ENCODE measurements at regions not wholly inside any gene's neighbourhood (a gene's known extent, or its start where the extent isn't known, plus 50 kb on each side); places are given as distances from the start of the nearest gene placed in this dataset.

DNA sequence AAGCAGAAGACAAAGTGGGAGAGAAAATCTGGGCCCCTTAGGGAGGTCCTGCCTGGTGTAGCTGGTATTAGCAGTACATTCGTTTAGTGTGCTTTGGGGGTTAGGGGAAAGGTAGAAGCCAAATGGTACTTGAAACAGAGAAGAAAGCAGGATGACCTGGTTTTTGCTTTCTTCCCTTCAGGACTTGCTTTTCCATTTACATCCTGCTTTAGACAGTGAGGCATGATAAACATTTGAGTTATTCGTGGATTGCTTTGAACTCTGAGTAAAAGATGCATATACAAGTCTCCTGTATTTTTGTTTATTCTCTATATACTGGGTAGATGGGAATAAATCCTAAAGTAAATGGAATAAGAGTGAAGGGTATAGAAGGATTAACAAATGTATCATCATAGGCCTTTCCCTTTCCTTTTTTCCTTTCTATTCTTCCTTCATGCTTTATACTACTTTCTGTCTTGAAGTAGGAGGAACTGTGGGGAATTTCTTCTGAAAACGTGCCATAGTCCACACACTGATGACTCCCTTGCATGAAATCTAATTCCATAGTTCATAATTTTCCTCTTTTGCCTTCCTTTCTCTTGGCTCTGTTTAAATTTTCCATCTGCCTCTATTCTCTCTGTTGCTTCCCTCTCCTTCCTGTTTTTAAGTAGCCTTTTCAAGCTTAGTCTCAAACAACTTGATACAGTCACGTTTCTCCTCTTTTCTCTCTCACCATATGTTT is 139.5 kb upstream of the RBMS3 start:
- H3K9me3 ChIP-seq (ENCODE audit: control insufficient read depth, low read length) = no peaks in the 10 kb centered on the region
- no peaks in the 10 kb centered on the region for H3K27me3 ChIP-seq (ENCODE audit: control insufficient read depth, insufficient read depth)
- WGBS = 41% methylated on average over 4 of the region's 4 CpGs
- intact Hi-C loops (cut with DNase I) = loop anchor here in 3 of 4 donors (5.0 to 10.0 kb wide), 2 partner anchors 621 to 623 kb away; no protein-coding TSS in a partner anchor
- no peaks in the 10 kb centered on the region for H3K4me1 ChIP-seq (ENCODE audit: control insufficient read depth, insufficient read depth, low read length)
- no peak overlapping the region for H3K4me3 ChIP-seq (ENCODE audit: low read length)
- no peak overlapping the region for H3K27ac ChIP-seq (ENCODE audit: low read length)
- no peak for ATAC-seq
- DNase-seq = no peak

DNA sequence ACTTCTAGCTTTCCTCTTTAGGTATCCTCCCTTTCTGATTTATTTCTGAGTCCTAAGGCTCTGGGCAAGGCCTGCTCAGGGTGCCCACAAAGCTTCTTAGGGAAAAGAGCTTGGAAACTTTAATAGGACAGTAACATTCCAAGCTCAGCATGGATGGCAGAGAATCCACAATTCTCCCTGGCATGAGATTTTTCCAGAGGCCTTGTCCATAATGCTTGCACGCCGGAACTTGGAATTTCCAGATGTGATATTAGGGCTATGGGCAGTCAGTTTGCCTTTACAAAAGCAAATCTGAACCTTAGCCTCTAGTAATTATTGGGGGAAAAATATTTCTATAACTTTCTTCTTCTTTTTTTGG is 139.0 kb upstream of the RBMS3 start:
- H3K9me3 ChIP-seq (ENCODE audit: control insufficient read depth, low read length) = no peaks in the 10 kb centered on the region
- H3K27ac ChIP-seq (ENCODE audit: low read length) = no peak overlapping the region
- H3K4me1 ChIP-seq (ENCODE audit: control insufficient read depth, insufficient read depth, low read length) = no peaks in the 10 kb centered on the region
- no peaks in the 10 kb centered on the region for H3K27me3 ChIP-seq (ENCODE audit: control insufficient read depth, insufficient read depth)
- DNase-seq (no peak), ATAC-seq (no peak)
- intact Hi-C loops (cut with DNase I) = loop anchor here in 3 of 4 donors (5.0 to 10.0 kb wide), 2 partner anchors 620 to 623 kb away; no protein-coding TSS in a partner anchor
- 69% methylated on average over 2 of the region's 2 CpGs for WGBS
- H3K4me3 ChIP-seq (ENCODE audit: low read length) = no peak overlapping the region

DNA sequence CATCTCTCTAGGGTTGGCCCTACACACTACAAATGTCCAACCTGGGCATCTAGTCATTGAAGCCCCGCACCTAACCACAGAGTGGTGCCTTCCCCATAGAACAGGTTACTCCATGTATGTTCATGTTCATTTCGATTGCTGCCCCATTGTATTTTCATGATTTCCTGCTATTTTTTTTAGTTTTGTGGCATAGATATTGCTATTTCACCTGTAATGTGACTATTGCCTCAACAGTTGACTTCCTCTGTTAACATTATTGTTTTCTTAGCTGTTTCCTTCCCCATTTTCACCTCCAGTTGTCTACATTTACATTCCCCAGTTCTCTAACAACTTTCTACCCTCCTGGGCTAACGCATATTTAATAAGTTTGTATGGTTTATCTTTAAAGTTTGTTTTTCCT is 137.7 kb upstream of the RBMS3 start:
- ATAC-seq (no peak), DNase-seq (no peak)
- intact Hi-C loops (cut with DNase I) = loop anchor here in 3 of 4 donors (5.0 to 10.0 kb wide), 2 partner anchors 619 to 622 kb away; no protein-coding TSS in a partner anchor
- Histone ChIP-seq H3K4me3 (ENCODE audit: low read length) (no peak overlapping the region), H3K27me3 (ENCODE audit: control insufficient read depth, insufficient read depth) (no peaks in the 10 kb centered on the region), H3K27ac (ENCODE audit: low read length) (no peak overlapping the region), H3K9me3 (ENCODE audit: control insufficient read depth, low read length) (no peaks in the 10 kb centered on the region), H3K4me1 (ENCODE audit: control insufficient read depth, insufficient read depth, low read length) (no peaks in the 10 kb centered on the region)
- WGBS = 82% methylated on average over 3 of the region's 3 CpGs

DNA sequence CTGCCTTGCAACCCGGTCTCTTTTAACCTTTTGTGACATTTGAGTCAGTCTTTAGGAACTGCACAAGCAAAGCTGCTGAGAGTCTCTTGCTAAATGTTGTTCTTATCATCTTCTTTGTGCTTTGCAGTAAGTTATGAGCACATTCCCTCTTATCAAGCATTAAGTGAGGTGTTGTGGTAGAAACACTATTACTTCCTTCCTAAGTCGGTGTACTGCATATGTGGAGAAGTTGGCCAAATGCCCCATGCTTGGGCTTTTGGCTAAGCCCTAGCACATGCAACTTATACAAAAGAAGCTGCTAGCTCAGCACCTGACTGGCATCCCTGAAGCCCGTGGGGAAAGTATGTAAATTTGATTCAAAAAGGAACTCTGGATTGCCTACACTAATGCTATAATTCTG is 136.5 kb upstream of the RBMS3 start:
- Histone ChIP-seq H3K4me3 (ENCODE audit: low read length) (no peak overlapping the region), H3K27ac (ENCODE audit: low read length) (no peak overlapping the region), H3K4me1 (ENCODE audit: control insufficient read depth, insufficient read depth, low read length) (no peaks in the 10 kb centered on the region), H3K27me3 (ENCODE audit: control insufficient read depth, insufficient read depth) (no peaks in the 10 kb centered on the region), H3K9me3 (ENCODE audit: control insufficient read depth, low read length) (no peaks in the 10 kb centered on the region)
- ATAC-seq (peak; percentile 18 to 30), DNase-seq (no peak)
- intact Hi-C loops (cut with DNase I) = loop anchor here in 3 of 4 donors (5.0 to 10.0 kb wide), 2 partner anchors 618 to 620 kb away; no protein-coding TSS in a partner anchor
- 37% methylated on average over 3 of the region's 3 CpGs for WGBS

DNA sequence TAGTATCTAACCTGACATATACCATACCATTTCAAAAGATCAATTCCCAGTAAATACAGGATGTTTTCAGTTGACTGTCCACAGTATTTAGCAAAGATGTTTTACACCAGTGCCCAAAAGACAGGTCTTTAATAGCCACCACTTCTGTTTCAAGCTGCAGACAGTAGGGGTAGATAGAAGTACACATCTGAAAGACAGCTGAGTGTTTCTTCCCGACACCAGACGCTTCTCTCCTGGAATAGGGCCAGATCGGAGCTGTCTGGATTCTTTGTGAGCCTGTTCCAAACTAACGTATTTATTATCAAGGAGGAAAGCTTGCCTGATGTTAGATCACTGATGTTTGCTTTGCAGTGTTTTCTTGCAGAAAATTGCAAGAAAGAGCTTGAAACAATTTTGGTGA is 136.1 kb upstream of the RBMS3 start:
- H3K4me1 ChIP-seq (ENCODE audit: control insufficient read depth, insufficient read depth, low read length) = no peaks in the 10 kb centered on the region
- H3K9me3 ChIP-seq (ENCODE audit: control insufficient read depth, low read length) = no peaks in the 10 kb centered on the region
- DNase-seq (peak; percentile 30 to 59 (median 49)), ATAC-seq (peak; percentile 70 to 81)
- intact Hi-C loops (cut with DNase I) = loop anchor here in 3 of 4 donors (5.0 to 10.0 kb wide), 2 partner anchors 617 to 620 kb away; no protein-coding TSS in a partner anchor
- no peaks in the 10 kb centered on the region for H3K27me3 ChIP-seq (ENCODE audit: control insufficient read depth, insufficient read depth)
- peak overlapping the region; percentile 20 for H3K4me3 ChIP-seq (ENCODE audit: low read length)
- WGBS = 15% methylated on average over 4 of the region's 4 CpGs
- no peak overlapping the region for H3K27ac ChIP-seq (ENCODE audit: low read length)

DNA sequence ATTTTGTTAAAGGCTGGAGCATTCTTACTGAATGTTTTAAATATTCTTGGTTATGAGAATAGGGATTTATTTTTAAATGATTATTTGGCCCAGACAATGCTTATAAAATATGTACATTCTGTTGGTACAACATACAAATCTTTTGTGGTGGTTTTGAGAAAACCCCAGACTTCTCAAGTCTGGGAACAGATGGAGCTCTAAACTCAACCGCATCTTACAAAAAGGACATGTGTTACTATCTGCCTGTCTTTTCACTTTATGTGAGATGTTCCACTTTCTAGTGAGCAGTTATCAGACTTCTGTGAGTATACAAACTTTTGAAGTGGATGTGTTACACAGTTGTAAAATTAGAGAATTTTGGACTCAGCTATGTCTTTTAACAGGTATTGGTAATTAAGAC is 135.5 kb upstream of the RBMS3 start:
- Histone ChIP-seq H3K27me3 (ENCODE audit: control insufficient read depth, insufficient read depth) (no peaks in the 10 kb centered on the region), H3K27ac (ENCODE audit: low read length) (no peak overlapping the region), H3K4me1 (ENCODE audit: control insufficient read depth, insufficient read depth, low read length) (no peaks in the 10 kb centered on the region), H3K9me3 (ENCODE audit: control insufficient read depth, low read length) (no peaks in the 10 kb centered on the region), H3K4me3 (ENCODE audit: low read length) (no peak overlapping the region)
- intact Hi-C loops (cut with DNase I) = loop anchor here in 2 of 4 donors (10.0 kb wide), 1 partner anchor 619 kb away; no protein-coding TSS in a partner anchor
- DNase-seq = no peak
- WGBS = 91% methylated on average over 1 of the region's 1 CpG
- no peak for ATAC-seq

DNA sequence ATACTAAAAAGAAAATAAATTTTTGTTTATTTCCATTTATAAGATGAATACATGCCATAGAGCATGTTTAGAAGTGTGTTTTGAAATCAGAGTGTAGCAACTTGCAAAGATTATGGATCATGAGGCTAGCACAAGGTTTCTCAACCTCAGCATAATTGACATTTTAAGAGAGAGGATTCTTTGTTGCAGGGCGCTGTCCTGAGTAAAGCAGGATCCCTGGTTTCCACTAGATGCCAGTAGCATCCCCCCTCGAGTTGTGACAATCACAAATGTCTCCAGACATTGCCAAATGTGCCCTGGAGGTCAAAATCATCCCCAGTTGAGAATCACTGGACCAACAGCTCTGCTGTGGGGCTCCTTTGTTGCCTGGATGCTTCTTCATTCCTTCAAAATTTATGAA is 128.5 kb upstream of the RBMS3 start:
- ATAC-seq = no peak
- intact Hi-C loops (cut with DNase I) = no loop called here
- WGBS = 74% methylated on average over 2 of the region's 2 CpGs

DNA sequence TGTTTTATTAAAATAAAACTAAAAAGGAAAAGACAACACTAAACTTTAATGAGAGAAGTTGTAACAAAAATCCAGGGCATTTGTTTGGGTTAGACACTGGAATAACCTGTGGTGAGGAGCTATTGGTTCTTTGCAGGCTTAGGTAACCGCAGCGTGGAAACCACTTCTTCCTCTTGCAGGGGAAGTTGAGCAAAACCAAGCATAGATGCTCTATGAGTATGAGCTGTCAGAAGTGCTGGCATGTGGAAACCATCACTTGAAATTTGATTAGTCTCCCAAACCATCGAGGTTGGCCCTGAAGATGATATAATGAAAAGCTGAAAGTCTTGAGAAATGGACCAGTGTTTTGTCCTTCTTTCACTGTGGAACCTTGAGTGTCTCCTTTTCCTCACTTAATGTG is 127.1 kb upstream of the RBMS3 start:
- Histone ChIP-seq H3K27me3 (ENCODE audit: control insufficient read depth, insufficient read depth) (no peaks in the 10 kb centered on the region), H3K4me1 (ENCODE audit: control insufficient read depth, insufficient read depth, low read length) (peaks cover 2% of the 10 kb centered on the region), H3K9me3 (ENCODE audit: control insufficient read depth, low read length) (no peaks in the 10 kb centered on the region), H3K27ac (ENCODE audit: low read length) (no peak overlapping the region), H3K4me3 (ENCODE audit: low read length) (no peak overlapping the region)
- WGBS = 59% methylated on average over 3 of the region's 3 CpGs
- intact Hi-C loops (cut with DNase I) = no loop called here
- ATAC-seq (no peak), DNase-seq (no peak)

More for the DNA sequence above, 128.5 kb upstream of the RBMS3 start:
- H3K27me3 ChIP-seq (ENCODE audit: control insufficient read depth, insufficient read depth) = no peaks in the 10 kb centered on the region
- peaks cover 2% of the 10 kb centered on the region for H3K4me1 ChIP-seq (ENCODE audit: control insufficient read depth, insufficient read depth, low read length)
- H3K9me3 ChIP-seq (ENCODE audit: control insufficient read depth, low read length) = no peaks in the 10 kb centered on the region
- H3K27ac ChIP-seq (ENCODE audit: low read length) = no peak overlapping the region
- no peak overlapping the region for H3K4me3 ChIP-seq (ENCODE audit: low read length)
- DNase-seq = no peak

DNA sequence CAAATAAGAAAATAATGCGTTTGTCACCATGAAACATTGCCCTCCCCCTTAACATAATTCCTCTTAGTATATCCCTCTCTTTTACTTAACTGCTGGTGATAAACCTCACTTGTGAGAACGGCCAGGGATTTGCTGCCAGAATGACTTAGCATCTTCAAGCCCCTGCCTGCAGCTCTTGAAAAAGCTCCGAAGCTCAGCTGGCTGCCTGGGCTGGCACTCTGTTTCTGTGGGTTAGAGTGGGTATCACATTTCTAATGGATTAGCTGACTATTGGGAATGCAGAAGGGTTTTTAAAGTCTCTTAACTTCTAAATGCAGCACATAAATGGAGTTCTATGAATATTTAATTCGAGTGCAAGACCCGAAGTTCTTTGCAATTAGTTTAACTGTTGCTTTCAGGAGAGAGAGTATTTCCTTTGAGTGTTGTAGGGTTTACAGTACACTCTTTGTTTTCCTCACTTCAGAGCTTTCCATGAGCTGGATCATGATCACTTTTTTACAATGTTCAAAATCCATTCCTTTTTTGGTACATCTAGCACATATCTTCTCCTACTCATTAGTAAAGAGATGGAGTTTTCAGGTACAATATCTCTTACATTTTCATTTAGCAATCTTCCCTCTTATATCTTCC is 124.7 kb upstream of the RBMS3 start:
- Histone ChIP-seq H3K27ac (ENCODE audit: low read length) (no peak overlapping the region), H3K9me3 (ENCODE audit: control insufficient read depth, low read length) (no peaks in the 10 kb centered on the region), H3K4me3 (ENCODE audit: low read length) (no peak overlapping the region), H3K4me1 (ENCODE audit: control insufficient read depth, insufficient read depth, low read length) (peaks cover 2% of the 10 kb centered on the region), H3K27me3 (ENCODE audit: control insufficient read depth, insufficient read depth) (no peaks in the 10 kb centered on the region)
- ATAC-seq (no peak), DNase-seq (peak in 1 of 3 donors; percentile 56)
- intact Hi-C loops (cut with DNase I) = no loop called here
- 45% methylated on average over 5 of the region's 5 CpGs for WGBS

DNA sequence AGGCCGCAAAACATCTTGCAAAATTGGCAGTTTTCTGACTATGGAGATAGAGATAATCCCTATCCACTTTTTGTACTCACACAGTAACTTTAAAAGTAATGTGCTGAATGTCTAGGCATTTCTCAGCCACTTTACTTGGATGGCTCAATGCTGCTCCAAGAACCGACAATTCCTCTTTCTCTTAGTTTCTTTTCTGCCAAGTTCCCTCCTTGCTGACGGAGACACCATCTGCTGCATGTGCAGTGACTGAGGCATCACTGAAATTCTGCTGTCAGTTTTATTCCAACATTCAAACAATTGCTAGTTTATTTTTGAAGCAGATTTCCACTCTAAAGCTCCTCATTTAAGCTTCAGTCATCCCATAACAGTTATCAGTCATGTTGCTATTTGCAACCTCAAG is 116.0 kb upstream of the RBMS3 start:
- Histone ChIP-seq H3K4me1 (ENCODE audit: control insufficient read depth, insufficient read depth, low read length) (no peaks in the 10 kb centered on the region), H3K9me3 (ENCODE audit: control insufficient read depth, low read length) (no peaks in the 10 kb centered on the region), H3K4me3 (ENCODE audit: low read length) (no peak overlapping the region), H3K27ac (ENCODE audit: low read length) (no peak overlapping the region), H3K27me3 (ENCODE audit: control insufficient read depth, insufficient read depth) (no peaks in the 10 kb centered on the region)
- intact Hi-C loops (cut with DNase I) = no loop called here
- DNase-seq (no peak), ATAC-seq (peak in 1 of 2 donors; percentile 50)
- 56% methylated on average over 3 of the region's 3 CpGs for WGBS

DNA sequence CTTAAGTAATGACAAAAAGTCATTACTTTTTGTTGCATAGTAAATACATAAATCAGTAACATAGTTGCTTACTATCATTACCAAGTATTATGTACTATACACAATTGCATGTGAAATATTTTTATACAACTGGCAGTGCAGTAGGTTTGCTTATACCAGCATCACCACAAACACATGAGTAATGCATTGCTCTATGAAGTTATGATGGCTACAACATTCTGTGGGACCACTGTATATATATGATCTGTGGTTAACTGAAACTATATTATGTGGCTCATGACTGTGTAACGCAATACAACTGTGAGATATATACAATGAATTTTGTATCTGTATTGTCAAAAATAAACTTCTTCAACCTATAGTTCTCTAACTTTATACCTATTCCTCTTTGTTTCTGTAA is 113.7 kb upstream of the RBMS3 start:
- no peak for ATAC-seq
- H3K4me1 ChIP-seq (ENCODE audit: control insufficient read depth, insufficient read depth, low read length) = peaks cover 2% of the 10 kb centered on the region
- intact Hi-C loops (cut with DNase I) = no loop called here
- no peak overlapping the region for H3K4me3 ChIP-seq (ENCODE audit: low read length)
- no peak for DNase-seq
- no peaks in the 10 kb centered on the region for H3K27me3 ChIP-seq (ENCODE audit: control insufficient read depth, insufficient read depth)
- no peaks in the 10 kb centered on the region for H3K9me3 ChIP-seq (ENCODE audit: control insufficient read depth, low read length)
- no peak overlapping the region for H3K27ac ChIP-seq (ENCODE audit: low read length)
- 97% methylated on average over 1 of the region's 1 CpG for WGBS
